GM12891 (cell line): ENCODE measurements at regions not wholly inside any gene's neighbourhood (a gene's known extent, or its start where the extent isn't known, plus 50 kb on each side); places are given as distances from the start of the nearest gene placed in this dataset.
"Not testable (repeated sequence)": the region's sequence is repeated elsewhere in the genome, so short reads cannot be mapped to it uniquely, and the experiment has no call there.

Source experiments
- PAX5 ChIP-seq: IDR thresholded peaks from 2 replicates; pipeline ENCODE4 v1.6.1; 2011; ENCODE audit warnings: low read length, moderate library complexity, mild to moderate bottlenecking; ENCODE audit not compliant: insufficient read depth, severe bottlenecking
- POLR2A ChIP-seq: IDR thresholded peaks from 2 replicates; pipeline ENCODE4 v1.6.1; 2011; ENCODE audit warnings: low read depth, low read length, control low read depth
- POLR2AphosphoS5 ChIP-seq: IDR thresholded peaks from 2 replicates; pipeline ENCODE4 v1.6.1; 2011; ENCODE audit warnings: low read depth, low read length, control low read depth
- POU2F2 ChIP-seq: IDR thresholded peaks from 2 replicates; pipeline ENCODE4 v1.6.1; 2011; ENCODE audit warnings: low read depth, mild to moderate bottlenecking, control low read depth, low read length, moderate library complexity
- SPI1 ChIP-seq: IDR thresholded peaks from 2 replicates; pipeline ENCODE4 v1.6.1; 2011; ENCODE audit warnings: low read depth, low read length, control low read depth
- TAF1 ChIP-seq: IDR thresholded peaks from 2 replicates; pipeline ENCODE4 v1.6.1; 2011; ENCODE audit warnings: low read depth, low read length, control low read depth

- not testable (repeated sequence) for TF ChIP-seq POLR2A, POLR2AphosphoS5, TAF1, POU2F2, SPI1, PAX5
These were observed 1084.3 kb downstream of the GATA3 start for GRCh38 chr10:9138829-9139228.
